ENCODE measurements at regions not wholly inside any gene's neighbourhood (a gene's known extent, or its start where the extent isn't known, plus 50 kb on each side); places are given as distances from the start of the nearest gene placed in this dataset.

GRCh38 chr9:89684218-89684617, 79.4 kb downstream of the GADD45G start:
- TF ChIP-seq CTCF (IDR thresholded peaks at IDR 0.05; ENCODE audit: insufficient read depth, low read length, poor library complexity, severe bottlenecking) (no peak), EZH2phosphoT487 (conservative IDR thresholded peaks at IDR 0.05; ENCODE audit: low read length) (no peak)

Data from SU-DHL-6 (cell line).